Right renal pelvis (tissue), 4 donors: ENCODE measurements at regions not wholly inside any gene's neighbourhood (a gene's known extent, or its start where the extent isn't known, plus 50 kb on each side); places are given as distances from the start of the nearest gene placed in this dataset.

ENCODE experiments used
- DNase-seq, 4 donors: peaks; one replicate each; pipeline ENCODE4 v3.0.0-alpha.2; 2013; ENCODE audit warnings: low read depth in 4 of 4, low spot score in 3 of 4, missing footprints in 1 of 4

GRCh38 chr2:122203523-122203922, 448.1 kb downstream of the TSN start:
- no peak for DNase-seq

GRCh38 chr2:122205641-122206040, 450.2 kb downstream of the TSN start:
- no peak for DNase-seq

- no peak for DNase-seq
Measured at GRCh38 chr2:122206101-122206500, 450.6 kb downstream of the TSN start.

- DNase-seq, result no peak
Measured at GRCh38 chr2:122209377-122209776, 453.9 kb downstream of the TSN start.

GRCh38 chr2:122210065-122210464, 454.6 kb downstream of the TSN start:
- no peak for DNase-seq

GRCh38 chr2:122210898-122211856, 455.7 kb downstream of the TSN start:
- no peak for DNase-seq

- DNase-seq, result no peak
Measured at GRCh38 chr2:122213312-122213711, 457.9 kb downstream of the TSN start.

GRCh38 chr2:122216071-122216470, 460.6 kb downstream of the TSN start:
- DNase-seq, result no peak

GRCh38 chr2:122216901-122217300, 461.4 kb downstream of the TSN start:
- no peak for DNase-seq

GRCh38 chr2:122218596-122218995, 463.1 kb downstream of the TSN start:
- DNase-seq, result peak in 2 of 4 donors; percentile 5 to 7

GRCh38 chr2:122219504-122219903, 464.1 kb downstream of the TSN start:
- no peak for DNase-seq

GRCh38 chr2:122221665-122222064, 466.2 kb downstream of the TSN start:
- DNase-seq, result no peak

GRCh38 chr2:122231296-122231695, 475.8 kb downstream of the TSN start:
- no peak for DNase-seq

- DNase-seq, result no peak
Measured at GRCh38 chr2:122233372-122233771, 477.9 kb downstream of the TSN start.

- DNase-seq, result no peak
Measured at GRCh38 chr2:122236152-122236874, 480.9 kb downstream of the TSN start.

- DNase-seq, result no peak
Measured at GRCh38 chr2:122236925-122237324, 481.5 kb downstream of the TSN start.

GRCh38 chr2:122237450-122237849, 482.0 kb downstream of the TSN start:
- DNase-seq, result no peak

- DNase-seq, result no peak
Measured at GRCh38 chr2:122238006-122238559, 482.6 kb downstream of the TSN start.

GRCh38 chr2:122239440-122239839, 484.0 kb downstream of the TSN start:
- no peak for DNase-seq

- no peak for DNase-seq
Measured at GRCh38 chr2:122244598-122245229, 489.3 kb downstream of the TSN start.

- DNase-seq, result no peak
Measured at GRCh38 chr2:122249673-122250072, 494.2 kb downstream of the TSN start.
